RKO (cell line): ENCODE measurements at regions not wholly inside any gene's neighbourhood (a gene's known extent, or its start where the extent isn't known, plus 50 kb on each side); places are given as distances from the start of the nearest gene placed in this dataset.
A peak's percentile ranks its signal among the peaks of the same experiment; 100 is the strongest.
"Not testable (repeated sequence)": the region's sequence is repeated elsewhere in the genome, so short reads cannot be mapped to it uniquely, and the experiment has no call there.

Experiments
- DNase-seq: peaks from one replicate; pipeline ENCODE4 v3.0.0-alpha.2; 2016; ENCODE audit warnings: low spot score

- DNase-seq = not testable (repeated sequence)
Measured at GRCh38 chr14:105734241-105734640, 207.9 kb downstream of the TMEM121 start.

- DNase-seq = not testable (repeated sequence)
Measured at GRCh38 chr14:105736331-105736730, 209.9 kb downstream of the TMEM121 start.

- DNase-seq = no peak
Measured at GRCh38 chr14:105737504-105738246, 211.3 kb downstream of the TMEM121 start.

- DNase-seq = no peak
Measured at GRCh38 chr14:105738638-105739037, 212.3 kb downstream of the TMEM121 start.

GRCh38 chr14:105739331-105740102 is 213.1 kb downstream of the TMEM121 start:
- DNase-seq = no peak

GRCh38 chr14:105740272-105740671 is 213.9 kb downstream of the TMEM121 start:
- not testable (repeated sequence) for DNase-seq

GRCh38 chr14:105740961-105741360 is 214.6 kb downstream of the TMEM121 start:
- not testable (repeated sequence) for DNase-seq

GRCh38 chr14:105741707-105742530 is 215.5 kb downstream of the TMEM121 start:
- DNase-seq = not testable (repeated sequence)

GRCh38 chr14:105742531-105742848 is 216.1 kb downstream of the TMEM121 start:
- DNase-seq = no peak

GRCh38 chr14:105742904-105743701 is 216.7 kb downstream of the TMEM121 start:
- not testable (repeated sequence) for DNase-seq

- DNase-seq = not testable (repeated sequence)
Measured at GRCh38 chr14:105744213-105744787, 217.9 kb downstream of the TMEM121 start.

GRCh38 chr14:105745433-105746123 is 219.2 kb downstream of the TMEM121 start:
- no peak for DNase-seq

- DNase-seq = no peak
Measured at GRCh38 chr14:105746124-105746514, 219.7 kb downstream of the TMEM121 start.

- not testable (repeated sequence) for DNase-seq
Measured at GRCh38 chr14:105746800-105747502, 220.6 kb downstream of the TMEM121 start.

- DNase-seq = not testable (repeated sequence)
Measured at GRCh38 chr14:105747503-105748203, 221.3 kb downstream of the TMEM121 start.

GRCh38 chr14:105748204-105748578 is 221.8 kb downstream of the TMEM121 start:
- DNase-seq = peak; percentile 45

- DNase-seq = not testable (repeated sequence)
Measured at GRCh38 chr14:105748710-105749109, 222.3 kb downstream of the TMEM121 start.

- DNase-seq = not testable (repeated sequence)
Measured at GRCh38 chr14:105749870-105750541, 223.6 kb downstream of the TMEM121 start.

GRCh38 chr14:105751291-105751751 is 224.9 kb downstream of the TMEM121 start:
- DNase-seq = not testable (repeated sequence)
